Right forelimb (tissue), 1 donor: ENCODE measurements at regions not wholly inside any gene's neighbourhood (a gene's known extent, or its start where the extent isn't known, plus 50 kb on each side); places are given as distances from the start of the nearest gene placed in this dataset.
"Not testable (repeated sequence)": the region's sequence is repeated elsewhere in the genome, so short reads cannot be mapped to it uniquely, and the experiment has no call there.

ENCODE experiments used
- DNase-seq: peaks from one replicate; pipeline ENCODE4 v3.0.0-alpha.2; 2018

- no peak for DNase-seq
Observed at GRCh38 chr7:118839515-118839914, 615.0 kb downstream of the ANKRD7 start.

GRCh38 chr7:118843456-118843855, 619.0 kb downstream of the ANKRD7 start:
- DNase-seq, result no peak

- DNase-seq, result no peak
Observed at GRCh38 chr7:118844748-118845147, 620.2 kb downstream of the ANKRD7 start.

GRCh38 chr7:118845791-118846190, 621.3 kb downstream of the ANKRD7 start:
- no peak for DNase-seq

GRCh38 chr7:118846977-118847376, 622.5 kb downstream of the ANKRD7 start:
- DNase-seq, result no peak

GRCh38 chr7:118855290-118855689, 630.8 kb downstream of the ANKRD7 start:
- no peak for DNase-seq

GRCh38 chr7:118858651-118859149, 634.2 kb downstream of the ANKRD7 start:
- DNase-seq, result no peak

- DNase-seq, result no peak
Observed at GRCh38 chr7:118861581-118861980, 637.1 kb downstream of the ANKRD7 start.

- DNase-seq, result no peak
Observed at GRCh38 chr7:118862740-118863139, 638.2 kb downstream of the ANKRD7 start.

- DNase-seq, result no peak
Observed at GRCh38 chr7:118863966-118864365, 639.5 kb downstream of the ANKRD7 start.

- no peak for DNase-seq
Observed at GRCh38 chr7:118867860-118868259, 643.4 kb downstream of the ANKRD7 start.

GRCh38 chr7:118869141-118869540, 644.6 kb downstream of the ANKRD7 start:
- DNase-seq, result not testable (repeated sequence)

- no peak for DNase-seq
Observed at GRCh38 chr7:118870187-118870586, 645.7 kb downstream of the ANKRD7 start.

GRCh38 chr7:118872568-118872967, 648.1 kb downstream of the ANKRD7 start:
- no peak for DNase-seq

GRCh38 chr7:118877187-118877586, 652.7 kb downstream of the ANKRD7 start:
- no peak for DNase-seq

- DNase-seq, result no peak
Observed at GRCh38 chr7:118878336-118878735, 653.8 kb downstream of the ANKRD7 start.

- no peak for DNase-seq
Observed at GRCh38 chr7:118898284-118898683, 673.8 kb downstream of the ANKRD7 start.

GRCh38 chr7:118902600-118902999, 678.1 kb downstream of the ANKRD7 start:
- DNase-seq, result no peak

GRCh38 chr7:118907911-118908527, 683.5 kb downstream of the ANKRD7 start:
- DNase-seq, result no peak

- DNase-seq, result not testable (repeated sequence)
Observed at GRCh38 chr7:118916120-118916519, 691.6 kb downstream of the ANKRD7 start.

GRCh38 chr7:118918556-118918955, 694.1 kb downstream of the ANKRD7 start:
- no peak for DNase-seq

- no peak for DNase-seq
Observed at GRCh38 chr7:118938845-118939244, 714.3 kb downstream of the ANKRD7 start.

- no peak for DNase-seq
Observed at GRCh38 chr7:118944271-118944670, 719.8 kb downstream of the ANKRD7 start.

- no peak for DNase-seq
Observed at GRCh38 chr7:118945911-118946682, 721.6 kb downstream of the ANKRD7 start.
